PC-9 (cell line): ENCODE measurements at regions not wholly inside any gene's neighbourhood (a gene's known extent, or its start where the extent isn't known, plus 50 kb on each side); places are given as distances from the start of the nearest gene placed in this dataset.

Experiments used
- BruUV-seq: library from RNA; stranded (reverse); fragments of 400-500 nt; replicated peaks from 2 replicates; lab custom pipeline; 2021; lab: Mats Ljungman, UMichigan
- CTCF ChIA-PET: fragments of 300-600 bp; sonication (Branson Sonifier 250); formaldehyde crosslinking; loops from one replicate; lab custom pipeline; 2022; ENCODE audit warnings: antibody characterized with exemption; lab: Charles Lee
- POLR2A ChIA-PET: fragments of 300-600 bp; sonication (Branson Sonifier 250); formaldehyde crosslinking; loops from one replicate; lab custom pipeline; 2022; ENCODE audit warnings: antibody characterized with exemption; ENCODE audit not compliant: unreplicated experiment; lab: Charles Lee
- DNase-seq, 2 experiments: peaks; one replicate each; pipeline versions ENCODE4 v3.0.0 to v3.0.0-alpha.2; 2015 to 2022; ENCODE audit warnings: mixed read lengths in 1 of 2
- H2AFZ ChIP-seq: fragments of 200-600 bp; sonication (generic); 2 replicates; pipeline ENCODE4 v1.8.1; 2017; ENCODE audit warnings: antibody characterized with exemption
- H3F3A ChIP-seq: fragments of 200-600 bp; sonication (generic); 2 replicates; pipeline ENCODE4 v1.8.1; 2017; ENCODE audit warnings: antibody characterized with exemption, mild to moderate bottlenecking, low read depth; ENCODE audit not compliant: insufficient read depth
- H3K27ac ChIP-seq: fragments of 200-600 bp; sonication (generic); 2 replicates; pipeline ENCODE4 v1.6.1; 2016; ENCODE audit warnings: mixed run types
- H3K27me3 ChIP-seq: fragments of 200-600 bp; sonication (generic); 2 replicates; pipeline ENCODE4 v1.6.1; 2016; ENCODE audit warnings: low read depth, mixed run types; ENCODE audit not compliant: insufficient read depth
- H3K36me3 ChIP-seq: fragments of 200-600 bp; sonication (generic); 2 replicates; pipeline ENCODE4 v1.6.1; 2016; ENCODE audit warnings: low read depth, mixed run types
- H3K4me1 ChIP-seq: fragments of 200-600 bp; sonication (generic); replicated peaks from 2 replicates; pipeline ENCODE4 v1.6.1; 2016; ENCODE audit warnings: mixed run types; ENCODE audit not compliant: insufficient read depth
- H3K4me2 ChIP-seq: fragments of 200-600 bp; sonication (generic); 2 replicates; pipeline ENCODE4 v1.6.1; 2017; ENCODE audit warnings: mixed run types
- H3K4me3 ChIP-seq: fragments of 200-600 bp; sonication (generic); 2 replicates; pipeline ENCODE4 v1.6.1; 2016; ENCODE audit warnings: mixed run types
- H3K79me2 ChIP-seq: fragments of 200-600 bp; sonication (generic); 2 replicates; pipeline ENCODE4 v1.6.1; 2017; ENCODE audit warnings: low read depth, mixed run types
- H3K9me2 ChIP-seq: fragments of 200-600 bp; sonication (generic); 2 replicates; pipeline ENCODE4 v1.8.1; 2017; ENCODE audit warnings: mild to moderate bottlenecking; ENCODE audit not compliant: insufficient read depth
- H3K9me3 ChIP-seq: fragments of 200-600 bp; sonication (generic); 2 replicates; pipeline ENCODE4 v1.8.1; 2016; ENCODE audit warnings: low read depth; ENCODE audit not compliant: insufficient read depth
- H4K20me1 ChIP-seq: fragments of 200-600 bp; sonication (generic); 2 replicates; pipeline ENCODE4 v1.8.1; 2017; ENCODE audit not compliant: insufficient read depth
- EZH2 ChIP-seq: fragments of 200-600 bp; sonication (generic); IDR thresholded peaks from 2 replicates; pipeline ENCODE4 v1.8.0; 2017; ENCODE audit warnings: antibody characterized with exemption, low read depth
- intact Hi-C: fragments of 100-400 bp; cut with micrococcal nuclease; formaldehyde crosslinking; loops from one replicate; pipeline ENCODE4 v1.10.0; 2022; ENCODE audit not compliant: unreplicated experiment
- TF ChIP-seq, protein P1 (sequence below): fragments of 200-600 bp; sonication (generic); conservative IDR thresholded peaks from 2 replicates; pipeline ENCODE4 v1.6.1; 2017; ENCODE audit warnings: mixed run types, antibody characterized with exemption, mild to moderate bottlenecking, moderate library complexity

DNA sequence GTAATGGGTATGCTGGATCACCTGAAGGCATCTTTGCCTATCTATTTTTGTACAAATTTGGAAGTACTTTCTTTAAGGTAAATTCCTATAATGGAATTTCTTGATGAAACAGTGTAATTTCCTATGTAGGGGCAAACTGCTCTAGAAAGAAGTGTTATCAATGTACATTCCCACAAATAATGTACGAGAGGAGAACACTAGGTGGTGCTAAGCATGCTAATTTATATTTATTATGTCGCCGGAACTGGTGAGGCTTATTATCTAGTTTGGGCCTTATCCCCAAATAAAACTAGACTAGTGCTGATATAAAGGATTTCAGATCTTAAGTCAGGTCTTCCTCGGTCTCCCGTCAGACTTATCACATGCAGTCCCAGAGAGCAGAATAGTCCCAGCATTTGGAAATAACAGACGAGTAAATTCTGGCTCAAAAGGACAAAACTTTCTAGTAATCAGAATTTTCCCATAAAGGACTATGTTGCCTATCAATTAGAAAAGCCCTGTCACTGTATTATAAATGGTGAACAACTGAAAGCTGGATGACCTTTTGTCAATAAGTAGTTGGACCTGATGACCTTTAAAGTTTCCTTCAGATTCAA lies 86.9 kb upstream of the RBBP8 start:
- Histone ChIP-seq H3K4me1 (peaks cover 44% of the 10 kb centered on the region), H3K79me2 (no peaks in the 10 kb centered on the region)
- DNase-seq = no peak

DNA sequence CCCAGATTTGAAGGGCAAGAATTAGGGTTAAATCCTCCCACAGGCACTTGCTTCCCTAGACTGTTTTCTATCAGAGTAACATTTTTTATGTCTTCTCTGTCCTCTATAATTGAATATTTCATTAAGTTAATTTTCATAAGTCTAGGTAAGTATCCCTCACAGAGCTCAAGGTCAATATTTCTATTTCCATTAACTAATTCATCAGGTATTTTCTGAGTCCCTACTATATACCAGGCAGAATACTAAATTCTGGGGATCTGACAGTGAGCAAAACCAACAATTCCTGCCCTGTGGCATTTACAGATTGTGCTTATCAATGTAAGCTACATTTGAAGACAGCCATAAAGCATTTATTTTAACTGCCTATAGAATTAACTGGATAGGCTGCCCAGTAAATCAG lies 86.4 kb upstream of the RBBP8 start:
- Histone ChIP-seq H2AFZ (no peak overlapping the region), H3K9me3 (no peaks in the 10 kb centered on the region), H3F3A (0 out of 2 replicates have a peak, but pooled peaks cover 4% of the 10 kb centered on the region), H3K36me3 (no peaks in the 10 kb centered on the region), H3K9me2 (no peaks in the 10 kb centered on the region), H3K27ac (no peak overlapping the region), H3K27me3 (no peaks in the 10 kb centered on the region), H4K20me1 (no peaks in the 10 kb centered on the region), H3K4me1 (peaks cover 44% of the 10 kb centered on the region), H3K79me2 (no peaks in the 10 kb centered on the region), H3K4me3 (no peak overlapping the region), H3K4me2 (no peak overlapping the region)
- TF ChIP-seq EZH2 = no peak
- TF ChIP-seq, protein P1, sequence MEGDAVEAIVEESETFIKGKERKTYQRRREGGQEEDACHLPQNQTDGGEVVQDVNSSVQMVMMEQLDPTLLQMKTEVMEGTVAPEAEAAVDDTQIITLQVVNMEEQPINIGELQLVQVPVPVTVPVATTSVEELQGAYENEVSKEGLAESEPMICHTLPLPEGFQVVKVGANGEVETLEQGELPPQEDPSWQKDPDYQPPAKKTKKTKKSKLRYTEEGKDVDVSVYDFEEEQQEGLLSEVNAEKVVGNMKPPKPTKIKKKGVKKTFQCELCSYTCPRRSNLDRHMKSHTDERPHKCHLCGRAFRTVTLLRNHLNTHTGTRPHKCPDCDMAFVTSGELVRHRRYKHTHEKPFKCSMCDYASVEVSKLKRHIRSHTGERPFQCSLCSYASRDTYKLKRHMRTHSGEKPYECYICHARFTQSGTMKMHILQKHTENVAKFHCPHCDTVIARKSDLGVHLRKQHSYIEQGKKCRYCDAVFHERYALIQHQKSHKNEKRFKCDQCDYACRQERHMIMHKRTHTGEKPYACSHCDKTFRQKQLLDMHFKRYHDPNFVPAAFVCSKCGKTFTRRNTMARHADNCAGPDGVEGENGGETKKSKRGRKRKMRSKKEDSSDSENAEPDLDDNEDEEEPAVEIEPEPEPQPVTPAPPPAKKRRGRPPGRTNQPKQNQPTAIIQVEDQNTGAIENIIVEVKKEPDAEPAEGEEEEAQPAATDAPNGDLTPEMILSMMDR = no peak
- DNase-seq = no peak
- ChIA-PET CTCF (interaction anchor here (0.7 kb wide), 1 partner anchor 119 kb away, joined by 3 read pairs; no protein-coding TSS in a partner anchor), POLR2A (no interaction called here)
- intact Hi-C loops = loop anchor here (5.0 kb wide), 1 partner anchor 86 kb away; the partner anchor contains the start of gene RBBP8
- BruUV-seq = no TSS peak

More for the DNA sequence above, 86.9 kb upstream of the RBBP8 start:
- Histone ChIP-seq H3K4me3 (no peak overlapping the region), H4K20me1 (no peaks in the 10 kb centered on the region), H3K27ac (no peak overlapping the region), H3K36me3 (no peaks in the 10 kb centered on the region), H3K9me3 (no peaks in the 10 kb centered on the region), H3K9me2 (no peaks in the 10 kb centered on the region), H3K4me2 (no peak overlapping the region), H3F3A (0 out of 2 replicates have a peak, but pooled peaks cover 4% of the 10 kb centered on the region), H2AFZ (no peak overlapping the region), H3K27me3 (no peaks in the 10 kb centered on the region)
- intact Hi-C loops = loop anchor here (5.0 kb wide), 1 partner anchor 86 kb away; the partner anchor contains the start of gene RBBP8
- TF ChIP-seq, protein P1 = peak; percentile 39; the same call in 1 of the 2 replicates
- TF ChIP-seq EZH2 = no peak
- ChIA-PET CTCF (no interaction called here), POLR2A (no interaction called here)
- BruUV-seq = no TSS peak

DNA sequence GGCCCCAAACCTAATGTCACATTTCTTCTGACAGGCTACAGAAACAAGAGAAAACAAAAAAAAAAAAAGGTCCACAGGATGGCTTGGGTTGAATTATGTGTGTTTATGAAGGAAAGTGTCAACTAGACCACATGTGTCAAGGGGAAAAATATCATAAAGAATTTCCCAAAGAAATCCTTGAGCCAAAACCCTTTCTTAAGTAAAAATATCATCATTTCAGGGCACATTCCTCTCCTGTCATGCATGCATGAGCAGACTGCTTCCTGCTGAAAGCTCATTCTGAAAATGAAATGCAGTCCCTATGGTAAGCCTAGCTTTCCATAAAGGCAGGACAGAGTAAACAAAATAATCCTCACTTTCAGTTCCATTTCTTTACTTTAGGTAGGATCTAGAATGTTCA lies 85.7 kb upstream of the RBBP8 start:
- 0 out of 2 replicates have a peak, but pooled peaks cover 4% of the 10 kb centered on the region for H3F3A ChIP-seq
- no peaks in the 10 kb centered on the region for H3K9me2 ChIP-seq
- H4K20me1 ChIP-seq = no peaks in the 10 kb centered on the region
- H3K9me3 ChIP-seq = no peaks in the 10 kb centered on the region
- ChIA-PET POLR2A (interaction anchor here (0.5 kb wide), 1 partner anchor 856 kb away, joined by 3 read pairs; no protein-coding TSS in a partner anchor), CTCF (interaction anchor here (0.6 to 1.0 kb wide), 4 partner anchors 67 to 1258 kb away, joined by 3 to 10 read pairs (median 3); no protein-coding TSS in a partner anchor)
- no peak overlapping the region; the same call in 1 of the 2 replicates for H3K4me2 ChIP-seq
- intact Hi-C loops = loop anchor here (5.0 kb wide), 1 partner anchor 85 kb away; the partner anchor contains the start of gene RBBP8
- no TSS peak for BruUV-seq
- no peak overlapping the region for H3K4me3 ChIP-seq
- TF ChIP-seq, protein P1 = no peak
- TF ChIP-seq EZH2 = no peak
- no peaks in the 10 kb centered on the region for H3K27me3 ChIP-seq
- H3K27ac ChIP-seq = no peak overlapping the region
- no peaks in the 10 kb centered on the region for H3K36me3 ChIP-seq
- no peak overlapping the region for H2AFZ ChIP-seq
- DNase-seq = no peak
- peaks cover 44% of the 10 kb centered on the region for H3K4me1 ChIP-seq
- H3K79me2 ChIP-seq = no peaks in the 10 kb centered on the region
